ENCODE measurements at regions not wholly inside any gene's neighbourhood (a gene's known extent, or its start where the extent isn't known, plus 50 kb on each side); places are given as distances from the start of the nearest gene placed in this dataset.
"Not testable (repeated sequence)": the region's sequence is repeated elsewhere in the genome, so short reads cannot be mapped to it uniquely, and the experiment has no call there.

GRCh38 chr5:4019009-4019769 lies 423.6 kb downstream of the IRX1 start:
- DNase-seq = no peak

- DNase-seq = no peak
Observed at GRCh38 chr5:4019841-4020240, 424.2 kb downstream of the IRX1 start.

GRCh38 chr5:4020400-4020799 lies 424.8 kb downstream of the IRX1 start:
- peak in 2 of 14 donors; percentile 42 to 66 for DNase-seq

- no peak for DNase-seq
Observed at GRCh38 chr5:4022056-4022670, 426.5 kb downstream of the IRX1 start.

- no peak for DNase-seq
Observed at GRCh38 chr5:4023091-4023752, 427.6 kb downstream of the IRX1 start.

- no peak for DNase-seq
Observed at GRCh38 chr5:4023753-4024335, 428.2 kb downstream of the IRX1 start.

GRCh38 chr5:4027088-4027734 lies 431.6 kb downstream of the IRX1 start:
- no peak for DNase-seq

GRCh38 chr5:4028384-4028783 lies 432.8 kb downstream of the IRX1 start:
- no peak for DNase-seq

GRCh38 chr5:4033546-4033945 lies 437.9 kb downstream of the IRX1 start:
- DNase-seq = not testable (repeated sequence)

- DNase-seq = no peak
Observed at GRCh38 chr5:4036861-4037260, 441.2 kb downstream of the IRX1 start.

GRCh38 chr5:4038994-4039393 lies 443.4 kb downstream of the IRX1 start:
- DNase-seq = no peak

- DNase-seq = no peak
Observed at GRCh38 chr5:4042311-4042710, 446.7 kb downstream of the IRX1 start.

GRCh38 chr5:4043135-4043534 lies 447.5 kb downstream of the IRX1 start:
- no peak for DNase-seq

GRCh38 chr5:4044881-4045280 lies 449.2 kb downstream of the IRX1 start:
- DNase-seq = no peak

- no peak for DNase-seq
Observed at GRCh38 chr5:4048398-4048797, 452.8 kb downstream of the IRX1 start.

GRCh38 chr5:4050203-4050602 lies 454.6 kb downstream of the IRX1 start:
- DNase-seq = no peak

GRCh38 chr5:4053136-4053535 lies 457.5 kb downstream of the IRX1 start:
- DNase-seq = no peak

- DNase-seq = no peak
Observed at GRCh38 chr5:4054092-4054491, 458.5 kb downstream of the IRX1 start.

- DNase-seq = peak in 1 of 14 donors; percentile 28
Observed at GRCh38 chr5:4058899-4059298, 463.3 kb downstream of the IRX1 start.

GRCh38 chr5:4065472-4066320 lies 470.1 kb downstream of the IRX1 start:
- no peak for DNase-seq

GRCh38 chr5:4068171-4068570 lies 472.5 kb downstream of the IRX1 start:
- DNase-seq = no peak

- DNase-seq = no peak
Observed at GRCh38 chr5:4078544-4078943, 482.9 kb downstream of the IRX1 start.
